H9 (cell line): ENCODE measurements at regions not wholly inside any gene's neighbourhood (a gene's known extent, or its start where the extent isn't known, plus 50 kb on each side); places are given as distances from the start of the nearest gene placed in this dataset.

Experiments used
- DNase-seq: peaks from one replicate; pipeline ENCODE4 v3.0.0-alpha.2; 2017
- H2AFZ ChIP-seq: one replicate; pipeline ENCODE4 v1.6.1; 2013; ENCODE audit warnings: mild to moderate bottlenecking, low read length, control low read depth, moderate library complexity
- H2AK5ac ChIP-seq: 2 replicates; pipeline ENCODE4 v1.6.1; 2013; ENCODE audit warnings: low read length, control low read depth, mixed read lengths; ENCODE audit not compliant: insufficient read length
- H2BK120ac ChIP-seq: one replicate; pipeline ENCODE4 v1.6.1; 2013; ENCODE audit warnings: low read depth, mild to moderate bottlenecking, low read length, control low read depth, inconsistent platforms; ENCODE audit not compliant: poor library complexity, severe bottlenecking
- H2BK12ac ChIP-seq: 2 replicates; pipeline ENCODE4 v1.6.1; 2013; ENCODE audit warnings: low read length, control low read depth, mixed read lengths, low read depth; ENCODE audit not compliant: insufficient read length
- H2BK15ac ChIP-seq: 2 replicates; pipeline ENCODE4 v1.6.1; 2013; ENCODE audit warnings: low read depth, low read length, control low read depth
- H2BK20ac ChIP-seq: one replicate; pipeline ENCODE4 v1.6.1; 2013; ENCODE audit warnings: low read depth, mild to moderate bottlenecking, low read length, control low read depth, inconsistent platforms; ENCODE audit not compliant: poor library complexity, severe bottlenecking
- H2BK5ac ChIP-seq: 2 replicates; pipeline ENCODE4 v1.6.1; 2013; ENCODE audit warnings: low read length, control low read depth, mixed read lengths; ENCODE audit not compliant: insufficient read length
- H3K14ac ChIP-seq: 2 replicates; pipeline ENCODE4 v1.6.1; 2013; ENCODE audit warnings: low read length, control low read depth; ENCODE audit not compliant: insufficient read depth
- H3K18ac ChIP-seq: 2 replicates; pipeline ENCODE4 v1.6.1; 2013; ENCODE audit warnings: low read depth, mild to moderate bottlenecking, mixed read lengths, low read length, control low read depth; ENCODE audit not compliant: insufficient read length
- H3K23ac ChIP-seq: 2 replicates; pipeline ENCODE4 v1.6.1; 2013; ENCODE audit warnings: low read length, control low read depth, mixed read lengths, low read depth; ENCODE audit not compliant: insufficient read length
- H3K23me2 ChIP-seq: 2 replicates; pipeline ENCODE4 v1.6.1; 2013; ENCODE audit warnings: low read depth, mild to moderate bottlenecking, mixed read lengths, low read length, control low read depth; ENCODE audit not compliant: insufficient read length, poor library complexity, severe bottlenecking
- H3K27ac ChIP-seq: 2 replicates; pipeline ENCODE4 v1.5.1; 2013; ENCODE audit warnings: low read length, control low read depth, mixed read lengths, low read depth; ENCODE audit not compliant: insufficient read length
- H3K27me3 ChIP-seq: 2 replicates; pipeline ENCODE4 v1.6.1; 2013; ENCODE audit warnings: low read length, control low read depth, inconsistent platforms; ENCODE audit not compliant: insufficient read depth
- H3K4ac ChIP-seq: 2 replicates; pipeline ENCODE4 v1.6.1; 2013; ENCODE audit warnings: low read depth, mild to moderate bottlenecking, control low read depth, inconsistent platforms, low read length, moderate library complexity
- H3K4me1 ChIP-seq: 2 replicates; pipeline ENCODE4 v1.6.1; 2013; ENCODE audit warnings: low read length, control low read depth, inconsistent platforms; ENCODE audit not compliant: insufficient read depth
- H3K4me2 ChIP-seq: 2 replicates; pipeline ENCODE4 v1.6.1; 2013; ENCODE audit warnings: low read length, control low read depth, mixed read lengths; ENCODE audit not compliant: insufficient read length, insufficient read depth
- H3K56ac ChIP-seq: 2 replicates; pipeline ENCODE4 v1.6.1; 2013; ENCODE audit warnings: low read depth, mild to moderate bottlenecking, mixed read lengths, low read length, control low read depth; ENCODE audit not compliant: insufficient read length
- H3K79me1 ChIP-seq: 2 replicates; pipeline ENCODE4 v1.6.1; 2013; ENCODE audit warnings: low read depth, mild to moderate bottlenecking, moderate library complexity, low read length, control low read depth, inconsistent platforms; ENCODE audit not compliant: insufficient read depth, poor library complexity, severe bottlenecking
- H3K79me2 ChIP-seq: 2 replicates; pipeline ENCODE4 v1.6.1; 2013; ENCODE audit warnings: low read length, control low read depth, inconsistent platforms; ENCODE audit not compliant: insufficient read depth
- H3K9ac ChIP-seq: 2 replicates; pipeline ENCODE4 v1.6.1; 2013; ENCODE audit warnings: low read length, control low read depth, mixed read lengths; ENCODE audit not compliant: insufficient read length; ENCODE audit errors: extremely low read depth
- H3K9me3 ChIP-seq: one replicate; pipeline ENCODE4 v1.6.1; 2013; ENCODE audit warnings: low read depth, low read length, inconsistent platforms; ENCODE audit not compliant: control insufficient read depth
- H3T11ph ChIP-seq: one replicate; pipeline ENCODE4 v1.6.1; 2013; ENCODE audit warnings: mild to moderate bottlenecking, low read length, control low read depth, inconsistent platforms
- H4K20me1 ChIP-seq: one replicate; pipeline ENCODE4 v1.6.1; 2013; ENCODE audit not compliant: control insufficient read depth, insufficient read length, insufficient read depth
- H4K5ac ChIP-seq: 2 replicates; pipeline ENCODE4 v1.6.1; 2013; ENCODE audit warnings: low read depth, mild to moderate bottlenecking, mixed read lengths, low read length, control low read depth; ENCODE audit not compliant: insufficient read length
- H4K8ac ChIP-seq: replicated peaks from 2 replicates; pipeline ENCODE4 v1.6.1; 2013; ENCODE audit warnings: low read length, control low read depth, mixed read lengths, low read depth; ENCODE audit not compliant: insufficient read length
- H4K91ac ChIP-seq: 2 replicates; pipeline ENCODE4 v1.6.1; 2013; ENCODE audit warnings: low read depth, mild to moderate bottlenecking, moderate library complexity, mixed read lengths, low read length, control low read depth; ENCODE audit not compliant: insufficient read length
- H3K27ac Mint-ChIP-seq, 3 experiments: 2 replicates in 2 of 3; 3 replicates in 1 of 3; pipeline ENCODE4 v1.8.0; 2020 to 2021; ENCODE audit warnings: mixed read lengths in 3 of 3, mild to moderate bottlenecking in 1 of 3, moderate library complexity in 1 of 3
- H3K27me3 Mint-ChIP-seq: 2 replicates; pipeline ENCODE4 v1.8.0; 2021; ENCODE audit warnings: low read depth, mild to moderate bottlenecking, moderate library complexity, mixed read lengths
- H3K36me3 Mint-ChIP-seq, 3 experiments: 2 replicates in 2 of 3; 3 replicates in 1 of 3; pipeline ENCODE4 v1.8.0; 2020 to 2021; ENCODE audit warnings: low read depth in 3 of 3, mixed read lengths in 3 of 3; ENCODE audit not compliant: insufficient read depth in 1 of 3
- H3K4me1 Mint-ChIP-seq, 2 experiments: 2 replicates each; pipeline ENCODE4 v1.8.0; 2020; ENCODE audit warnings: mixed read lengths in 2 of 2
- H3K4me3 Mint-ChIP-seq, 2 experiments: 2 replicates in 1 of 2; 3 replicates in 1 of 2; pipeline ENCODE4 v1.8.0; 2020 to 2021; ENCODE audit warnings: mild to moderate bottlenecking in 2 of 2, mixed read lengths in 2 of 2, moderate library complexity in 1 of 2
- H3K9me3 Mint-ChIP-seq, 2 experiments: 2 replicates in 1 of 2; 3 replicates in 1 of 2; pipeline ENCODE4 v1.8.0; 2020; ENCODE audit warnings: mild to moderate bottlenecking in 2 of 2, mixed read lengths in 2 of 2, moderate library complexity in 1 of 2
- CTCF ChIP-seq: fragments of 200-600 bp; sonication (generic); conservative IDR thresholded peaks from 3 replicates; pipeline ENCODE4 v1.8.0; 2021; ENCODE audit warnings: antibody characterized with exemption, mild to moderate bottlenecking
- WGBS: extraction: QIAGEN DNeasy Blood & Tissue Kit; methylation state at CpG from one replicate; pipeline ENCODE4 v1.1.7; 2013; ENCODE audit warnings: missing lambda C conversion rate, low lambda C conversion rate, mixed read lengths; ENCODE audit not compliant: insufficient read length; ENCODE audit errors: extremely low coverage; 5-methylcytosine and 5-hydroxymethylcytosine counted together

- H2BK15ac ChIP-seq: no peak overlapping the region
- no peak overlapping the region for H3K4ac ChIP-seq
- H3K79me1 ChIP-seq: no peaks in the 10 kb centered on the region
- no peaks in the 10 kb centered on the region for H3K79me2 ChIP-seq
- H2AK5ac ChIP-seq: no peak overlapping the region
- no peak overlapping the region for H2BK20ac ChIP-seq
- WGBS: no CpG with 5 or more reads among the region's 2 CpGs
- H3K23ac ChIP-seq: no peak overlapping the region
- H3K23me2 ChIP-seq: no peaks in the 10 kb centered on the region
- Mint-ChIP-seq H3K9me3 (no peaks in the 10 kb centered on the region; a peak in 1 of 5 replicates), H3K4me3 (no peak overlapping the region), H3K27ac (no peak overlapping the region), H3K27me3 (no peaks in the 10 kb centered on the region), H3K4me1 (peaks cover 0 to 4% of the 10 kb centered on the region in 2 experiments; a peak in 2 of 4 replicates), H3K36me3 (no peaks in the 10 kb centered on the region; a peak in 1 of 7 replicates)
- no peaks in the 10 kb centered on the region for H4K20me1 ChIP-seq
- no peak overlapping the region for H3K14ac ChIP-seq
- H3T11ph ChIP-seq: no peak overlapping the region
- no peaks in the 10 kb centered on the region for H3K9me3 ChIP-seq
- H2BK12ac ChIP-seq: no peak overlapping the region
- no peak for DNase-seq
- no peak overlapping the region for H2BK120ac ChIP-seq
- H3K27me3 ChIP-seq: no peaks in the 10 kb centered on the region
- H3K4me2 ChIP-seq: no peak overlapping the region
- H2AFZ ChIP-seq: no peak overlapping the region
- no peaks in the 10 kb centered on the region for H3K4me1 ChIP-seq
- H3K18ac ChIP-seq: no peak overlapping the region
- TF ChIP-seq CTCF: no peak
- no peak overlapping the region for H3K9ac ChIP-seq
- no peak overlapping the region for H4K91ac ChIP-seq
- no peak overlapping the region for H3K27ac ChIP-seq
- no peak overlapping the region for H2BK5ac ChIP-seq
- H4K5ac ChIP-seq: no peak overlapping the region
- no peak overlapping the region for H4K8ac ChIP-seq
- no peak overlapping the region for H3K56ac ChIP-seq
Measured at GRCh38 chr16:16956376-16956775, 514.4 kb downstream of the XYLT1 start.
